Spinal cord (tissue), 9 donors: ENCODE measurements at regions not wholly inside any gene's neighbourhood (a gene's known extent, or its start where the extent isn't known, plus 50 kb on each side); places are given as distances from the start of the nearest gene placed in this dataset.

Experiments used
- DNase-seq, 6 donors: peaks; one replicate each; pipeline versions ENCODE4 v3.0.0 to v3.0.0-alpha.2; 2013 to 2015; ENCODE audit warnings: low spot score in 6 of 6, low read depth in 4 of 6
- H3K27ac ChIP-seq: one replicate; pipeline ENCODE4 v1.5.1; 2013; ENCODE audit warnings: low read depth, low read length, control low read depth
- H3K27me3 ChIP-seq: one replicate; pipeline ENCODE4 v1.6.1; 2013; ENCODE audit warnings: low read length; ENCODE audit not compliant: control insufficient read depth, insufficient read depth
- H3K36me3 ChIP-seq: one replicate; pipeline ENCODE4 v1.6.1; 2013; ENCODE audit warnings: low read length; ENCODE audit not compliant: control insufficient read depth, insufficient read depth
- H3K4me1 ChIP-seq: one replicate; pipeline ENCODE4 v1.6.1; 2013; ENCODE audit warnings: low read length; ENCODE audit not compliant: control insufficient read depth, insufficient read depth
- H3K4me3 ChIP-seq: one replicate; pipeline ENCODE4 v1.5.1; 2013; ENCODE audit warnings: low read depth, low read length, control low read depth
- H3K9me3 ChIP-seq: one replicate; pipeline ENCODE4 v1.6.1; 2013; ENCODE audit warnings: low read length; ENCODE audit not compliant: control insufficient read depth, insufficient read depth
- WGBS: methylation state at CpG from one replicate; pipeline ENCODE4 v1.1.5; 2013; ENCODE audit warnings: missing lambda C conversion rate; ENCODE audit not compliant: insufficient coverage; 5-methylcytosine and 5-hydroxymethylcytosine counted together
- donor health status: healthy.

GRCh38 chr5:133883916-133884315, 84.5 kb downstream of the C5orf15 start:
- H3K27ac ChIP-seq, result no peak overlapping the region
- no peak for DNase-seq
- H3K27me3 ChIP-seq, result peaks cover 12% of the 10 kb centered on the region
- H3K4me3 ChIP-seq, result no peak overlapping the region
- H3K4me1 ChIP-seq, result peaks cover 45% of the 10 kb centered on the region
- WGBS, result 93% methylated on average over 5 of the region's 5 CpGs
- H3K36me3 ChIP-seq, result no peaks in the 10 kb centered on the region
- no peaks in the 10 kb centered on the region for H3K9me3 ChIP-seq

GRCh38 chr5:133882846-133883245, 85.6 kb downstream of the C5orf15 start:
- peak in 1 of 6 donors; percentile 83 for DNase-seq
- no peaks in the 10 kb centered on the region for H3K36me3 ChIP-seq
- no peaks in the 10 kb centered on the region for H3K9me3 ChIP-seq
- no peak overlapping the region for H3K27ac ChIP-seq
- WGBS, result 49% methylated on average over 4 of the region's 10 CpGs
- H3K4me3 ChIP-seq, result no peak overlapping the region
- H3K27me3 ChIP-seq, result peaks cover 12% of the 10 kb centered on the region
- H3K4me1 ChIP-seq, result peaks cover 45% of the 10 kb centered on the region

- H3K4me3 ChIP-seq, result no peak overlapping the region
- H3K36me3 ChIP-seq, result no peaks in the 10 kb centered on the region
- peaks cover 12% of the 10 kb centered on the region for H3K27me3 ChIP-seq
- H3K9me3 ChIP-seq, result no peaks in the 10 kb centered on the region
- DNase-seq, result no peak
- H3K4me1 ChIP-seq, result peaks cover 45% of the 10 kb centered on the region
- WGBS, result 96% methylated on average over 5 of the region's 6 CpGs
- H3K27ac ChIP-seq, result no peak overlapping the region
These were observed 86.1 kb downstream of the C5orf15 start for GRCh38 chr5:133882389-133882695.

GRCh38 chr5:133881576-133882388, 86.6 kb downstream of the C5orf15 start:
- no peaks in the 10 kb centered on the region for H3K9me3 ChIP-seq
- no peaks in the 10 kb centered on the region for H3K36me3 ChIP-seq
- no peak overlapping the region for H3K4me3 ChIP-seq
- WGBS, result 78% methylated on average over 11 of the region's 15 CpGs
- no peak overlapping the region for H3K27ac ChIP-seq
- peaks cover 45% of the 10 kb centered on the region for H3K4me1 ChIP-seq
- peaks cover 12% of the 10 kb centered on the region for H3K27me3 ChIP-seq
- no peak for DNase-seq

- DNase-seq, result no peak
- H3K4me1 ChIP-seq, result peaks cover 17% of the 10 kb centered on the region
- 100% methylated on average over 1 of the region's 2 CpGs for WGBS
- H3K27me3 ChIP-seq, result peaks cover 6% of the 10 kb centered on the region
- H3K9me3 ChIP-seq, result no peaks in the 10 kb centered on the region
- no peak overlapping the region for H3K27ac ChIP-seq
- no peak overlapping the region for H3K4me3 ChIP-seq
- H3K36me3 ChIP-seq, result no peaks in the 10 kb centered on the region
These were observed 90.2 kb downstream of the C5orf15 start for GRCh38 chr5:133878236-133878555.

GRCh38 chr5:133877351-133878235, 90.8 kb downstream of the C5orf15 start:
- H3K27ac ChIP-seq, result no peak overlapping the region
- 81% methylated on average over 9 of the region's 10 CpGs for WGBS
- no peak for DNase-seq

GRCh38 chr5:133876266-133876665, 92.2 kb downstream of the C5orf15 start:
- no peak for DNase-seq
- Histone ChIP-seq H3K27me3 (no peaks in the 10 kb centered on the region), H3K36me3 (no peaks in the 10 kb centered on the region), H3K4me1 (peaks cover 2% of the 10 kb centered on the region), H3K4me3 (no peak overlapping the region), H3K9me3 (no peaks in the 10 kb centered on the region), H3K27ac (no peak overlapping the region)
- 73% methylated on average over 2 of the region's 3 CpGs for WGBS

More at GRCh38 chr5:133877351-133878235, 90.8 kb downstream of the C5orf15 start:
- Histone ChIP-seq H3K27me3 (peaks cover 5% of the 10 kb centered on the region), H3K9me3 (no peaks in the 10 kb centered on the region), H3K4me1 (peaks cover 14% of the 10 kb centered on the region), H3K36me3 (no peaks in the 10 kb centered on the region), H3K4me3 (no peak overlapping the region)

- H3K4me1 ChIP-seq, result peaks cover 6% of the 10 kb centered on the region
- H3K4me3 ChIP-seq, result no peak overlapping the region
- no CpG with 5 or more reads among the region's 1 CpG for WGBS
- DNase-seq, result no peak
- no peaks in the 10 kb centered on the region for H3K9me3 ChIP-seq
- no peaks in the 10 kb centered on the region for H3K27me3 ChIP-seq
- no peaks in the 10 kb centered on the region for H3K36me3 ChIP-seq
- H3K27ac ChIP-seq, result no peak overlapping the region
These were observed 93.2 kb downstream of the C5orf15 start for GRCh38 chr5:133875179-133875578.

GRCh38 chr5:133873449-133873848, 95.0 kb downstream of the C5orf15 start:
- Histone ChIP-seq H3K4me3 (no peak overlapping the region), H3K27ac (no peak overlapping the region), H3K27me3 (no peaks in the 10 kb centered on the region), H3K4me1 (peaks cover 17% of the 10 kb centered on the region), H3K36me3 (no peaks in the 10 kb centered on the region), H3K9me3 (no peaks in the 10 kb centered on the region)
- DNase-seq, result no peak
- WGBS, result 14% methylated on average over 1 of the region's 2 CpGs

GRCh38 chr5:133870661-133871060, 97.8 kb downstream of the C5orf15 start:
- Histone ChIP-seq H3K9me3 (no peaks in the 10 kb centered on the region), H3K27ac (no peak overlapping the region), H3K27me3 (peaks cover 8% of the 10 kb centered on the region), H3K36me3 (no peaks in the 10 kb centered on the region), H3K4me3 (no peak overlapping the region), H3K4me1 (peaks cover 23% of the 10 kb centered on the region)
- peak in 2 of 6 donors; percentile 26 to 41 for DNase-seq
